GM21390 (cell line): ENCODE measurements at regions not wholly inside any gene's neighbourhood (a gene's known extent, or its start where the extent isn't known, plus 50 kb on each side); places are given as distances from the start of the nearest gene placed in this dataset.

ENCODE experiments used
- ATAC-seq: cut with Tn5 transposase; IDR thresholded peaks from one replicate; pipeline ENCODE4 v1.9.1; 2021; ENCODE audit not compliant: unreplicated experiment

DNA sequence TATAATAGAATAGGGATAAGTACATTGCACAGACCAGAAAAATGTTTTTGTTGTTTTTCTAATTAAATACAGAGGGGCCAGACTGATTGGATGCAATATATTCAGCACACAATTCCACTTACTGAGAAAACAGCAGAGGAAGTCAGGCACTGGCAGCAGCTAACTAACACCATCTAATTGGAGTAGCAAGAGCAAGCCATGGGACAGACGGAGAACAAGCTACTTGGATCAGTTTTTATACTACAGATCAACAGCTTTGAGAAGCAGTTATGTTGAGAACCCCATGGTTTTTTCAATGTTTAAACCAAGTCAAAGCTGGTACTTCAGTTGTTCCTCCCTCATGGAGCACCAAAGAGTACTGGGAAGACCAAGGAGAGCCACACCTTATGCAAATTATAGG, 1249.4 kb downstream of the LRFN5 start:
- ATAC-seq: no peak

DNA sequence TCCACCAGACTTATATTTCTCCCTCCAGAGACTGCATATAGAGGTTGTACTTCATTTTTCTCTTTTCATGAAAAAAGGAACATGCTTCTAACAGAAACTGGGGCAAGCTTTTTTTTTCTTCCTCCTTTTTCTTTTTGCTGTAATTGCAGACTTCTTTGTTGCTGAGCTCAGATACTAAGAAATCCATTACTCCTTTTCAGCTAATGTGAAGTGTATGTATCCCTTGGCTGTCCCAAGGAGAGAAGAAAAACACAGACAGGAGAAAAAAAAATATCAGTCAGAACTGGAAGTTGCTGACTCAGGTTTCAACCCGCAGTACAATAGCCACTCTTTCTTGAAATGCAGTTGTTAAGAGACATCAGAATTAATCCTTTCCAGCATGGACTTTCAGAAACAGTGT, 1248.4 kb downstream of the LRFN5 start:
- no peak for ATAC-seq

DNA sequence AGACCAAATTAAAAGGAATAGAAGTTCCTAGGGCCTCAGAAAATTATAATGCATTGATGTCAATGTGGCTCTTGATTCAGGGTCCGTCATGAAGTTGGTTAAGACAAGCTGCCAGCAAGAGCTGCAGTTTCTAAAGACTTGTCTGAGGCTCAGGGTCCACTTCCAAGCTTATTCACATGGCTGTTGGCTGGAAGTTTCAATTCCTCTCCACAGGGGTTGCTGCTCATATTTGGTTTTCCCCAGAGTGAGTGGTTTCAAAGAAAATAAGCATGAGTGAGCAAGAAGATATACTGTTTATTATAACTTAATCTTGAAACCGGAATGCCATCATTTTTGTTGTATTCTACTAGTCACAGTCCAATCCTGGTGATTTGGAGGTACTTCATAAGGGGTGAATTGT, 1247.4 kb downstream of the LRFN5 start:
- ATAC-seq: no peak

DNA sequence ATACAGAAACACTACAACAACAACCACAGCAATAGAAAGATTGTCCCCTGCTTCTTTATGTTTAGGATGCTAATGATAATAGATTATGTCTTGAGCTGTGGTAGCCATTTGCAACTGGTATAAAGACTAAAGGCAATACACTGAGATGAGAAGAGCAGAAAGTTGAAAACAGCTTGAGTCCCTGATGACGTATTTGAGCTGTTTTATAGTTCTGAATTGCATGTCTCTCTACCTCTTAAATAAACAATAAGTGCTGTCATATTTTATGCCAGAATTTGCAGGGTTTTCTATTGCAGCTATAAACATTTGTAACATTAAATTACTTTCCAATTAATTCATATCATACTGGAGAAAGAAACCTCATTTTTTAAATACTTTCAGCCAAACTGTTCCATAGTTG, 1242.0 kb downstream of the LRFN5 start:
- no peak for ATAC-seq

DNA sequence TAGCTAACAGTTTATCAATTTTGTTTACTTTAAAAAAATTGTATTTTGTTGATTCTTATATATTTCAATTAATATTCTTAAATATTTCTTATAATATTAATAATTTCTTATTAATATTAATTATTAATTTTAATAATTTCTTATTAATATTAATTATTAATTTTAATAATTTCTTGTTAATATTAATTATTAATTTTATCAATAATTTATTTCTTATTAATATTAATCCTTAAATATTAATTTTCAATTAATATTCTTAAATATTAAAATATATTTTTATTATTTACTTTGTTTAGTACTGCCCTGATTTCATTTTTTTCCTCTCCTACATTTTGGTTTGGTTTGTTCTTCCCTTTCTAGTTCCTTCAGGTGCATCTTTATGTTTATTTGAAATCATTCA, 1208.1 kb downstream of the LRFN5 start:
- ATAC-seq: no peak

DNA sequence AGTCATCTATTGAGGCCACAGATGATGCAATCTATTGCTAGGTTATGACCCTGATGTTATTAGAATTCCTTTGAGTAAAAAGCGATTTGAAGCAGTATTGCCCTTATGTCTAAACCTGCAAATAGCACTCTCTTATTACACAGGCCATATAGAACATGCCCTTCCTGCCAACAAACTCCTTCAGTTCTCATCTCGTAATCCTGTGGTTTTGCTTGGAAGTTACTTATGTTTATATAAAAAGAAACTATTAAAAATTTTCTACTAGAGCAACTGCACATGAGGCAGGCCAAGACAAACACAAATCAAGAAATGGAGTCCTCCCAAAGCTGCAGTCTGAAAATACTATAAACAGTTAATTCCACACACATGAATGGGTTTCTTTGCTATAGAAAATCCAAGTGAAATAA, 1200.2 kb downstream of the LRFN5 start:
- ATAC-seq: no peak

DNA sequence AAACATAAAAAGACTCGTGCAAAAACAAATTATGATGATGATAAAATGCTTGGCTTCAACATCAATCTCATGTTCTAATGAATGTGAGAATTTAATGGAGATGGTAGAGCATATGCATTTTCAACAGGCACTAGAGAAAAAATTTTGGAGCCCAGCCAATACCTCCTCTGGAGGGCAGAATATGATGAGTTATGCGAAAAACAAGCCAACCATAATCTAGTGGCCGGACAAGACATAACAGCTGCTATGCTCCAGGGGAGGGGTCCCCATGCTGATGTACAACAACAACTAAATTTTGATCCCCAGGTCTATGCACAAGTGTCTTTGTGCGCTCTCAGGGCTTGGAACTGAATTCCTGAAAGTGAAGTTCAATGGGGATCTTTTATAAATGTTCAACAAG, 1197.5 kb downstream of the LRFN5 start:
- no peak for ATAC-seq

DNA sequence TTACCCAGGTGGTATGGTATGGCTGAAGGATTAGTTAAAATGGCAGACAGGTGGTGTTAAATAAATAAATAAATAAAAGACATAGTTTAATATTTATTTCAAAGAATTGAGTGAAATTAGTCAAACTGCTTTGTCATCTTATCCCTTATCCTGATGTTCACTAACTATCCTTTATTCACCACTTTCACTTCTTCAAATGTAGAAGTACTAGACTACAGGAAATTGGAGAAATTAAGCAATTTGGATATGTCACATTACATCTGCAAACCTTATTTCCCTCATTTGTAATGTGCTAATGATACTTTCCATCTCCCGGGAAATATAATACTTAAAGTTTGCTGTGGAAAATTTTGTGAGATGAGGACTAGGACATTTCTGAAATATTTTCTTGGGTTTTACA, 1195.7 kb downstream of the LRFN5 start:
- ATAC-seq: no peak

DNA sequence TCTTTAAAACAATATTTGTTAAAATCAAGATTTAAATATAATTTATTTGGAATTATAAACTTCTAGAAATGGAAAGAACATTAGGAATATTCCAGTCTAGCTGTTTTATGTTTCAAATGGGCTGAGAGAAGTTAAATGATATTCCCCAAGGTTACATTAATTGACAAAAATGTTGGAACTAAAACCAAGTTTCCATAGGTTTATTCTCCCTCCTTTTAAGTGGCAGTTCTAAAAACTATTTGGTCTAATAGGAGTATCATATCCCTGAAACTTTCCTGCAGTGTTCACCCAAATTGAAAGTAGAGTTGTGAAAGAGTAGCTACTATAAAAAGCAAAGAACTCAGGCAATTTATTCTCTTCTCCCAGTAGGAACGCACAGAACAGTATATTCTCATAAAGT, 1185.5 kb downstream of the LRFN5 start:
- no peak for ATAC-seq

DNA sequence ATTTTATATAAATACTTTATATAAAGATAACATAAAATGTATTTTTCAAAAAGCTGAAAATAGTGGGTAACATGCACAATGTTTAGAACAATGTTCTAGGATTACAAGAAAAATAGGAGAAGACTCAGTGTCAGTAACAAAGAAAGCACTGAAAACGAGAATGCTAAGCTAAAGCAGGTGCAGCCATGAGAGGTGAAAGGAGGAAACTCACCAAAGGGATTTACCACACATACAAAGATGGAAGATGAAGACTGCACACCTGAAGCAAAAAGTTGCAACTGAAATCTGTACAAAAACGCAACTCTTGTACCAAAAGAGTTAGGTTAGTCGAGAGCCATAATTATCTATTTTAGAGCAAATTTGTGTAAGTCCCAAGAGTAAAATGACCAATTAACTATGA, 1176.1 kb downstream of the LRFN5 start:
- ATAC-seq: no peak

DNA sequence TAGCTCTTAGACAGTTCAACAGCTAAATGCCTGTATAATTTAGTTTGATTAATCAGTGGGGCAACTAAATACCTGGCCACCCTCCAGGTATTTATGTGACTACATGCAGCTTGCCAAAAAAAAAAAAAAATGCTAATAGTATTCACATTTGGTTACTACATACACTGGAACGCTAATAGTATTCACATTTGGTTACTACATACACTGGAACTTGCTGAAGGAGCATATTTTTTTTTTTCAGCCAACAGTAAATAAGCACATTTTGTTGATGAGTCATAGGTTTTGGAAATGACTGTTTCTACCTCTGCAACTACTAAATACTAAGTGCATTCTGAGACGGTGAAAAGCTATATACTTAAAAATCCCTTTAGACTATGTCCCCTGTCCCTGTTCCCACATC, 1172.3 kb downstream of the LRFN5 start:
- ATAC-seq: no peak

DNA sequence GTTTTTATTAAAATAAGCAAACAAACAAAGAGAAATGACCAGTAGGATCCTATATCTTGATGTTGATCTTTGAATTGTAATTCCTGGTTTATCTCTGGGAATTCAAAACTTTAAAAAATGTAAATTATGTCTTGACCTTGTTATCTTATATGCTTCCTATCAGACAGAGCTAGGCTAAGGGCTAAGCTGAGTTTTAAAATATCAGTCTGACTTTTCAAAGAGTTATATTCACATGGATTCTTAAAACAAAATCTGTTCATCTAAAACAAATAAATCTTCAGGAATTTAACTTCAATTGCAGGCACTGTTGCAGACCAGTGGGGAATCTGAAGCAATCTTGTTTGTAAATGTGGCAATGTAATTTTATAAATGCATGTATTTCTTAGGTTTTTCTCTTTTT, 1144.1 kb downstream of the LRFN5 start:
- ATAC-seq: no peak

DNA sequence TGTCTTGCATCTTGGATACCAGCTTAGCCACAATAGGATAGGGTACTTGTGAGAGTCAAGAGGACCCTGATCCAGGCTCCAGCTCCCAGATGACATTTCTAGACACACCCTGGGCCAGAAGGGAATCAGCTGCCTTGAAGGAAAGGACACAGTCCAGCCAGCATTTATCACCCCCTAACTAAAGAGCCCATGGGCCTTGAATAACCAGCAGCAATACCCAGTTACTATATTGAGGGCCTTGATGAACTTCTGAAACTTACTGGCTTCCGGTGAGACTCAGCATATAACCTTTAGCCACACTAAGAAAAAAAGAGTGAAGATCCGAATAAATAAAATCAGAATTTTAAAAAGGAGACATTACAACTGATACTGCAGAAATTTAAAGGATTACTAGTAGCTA, 1135.4 kb downstream of the LRFN5 start:
- ATAC-seq: no peak

DNA sequence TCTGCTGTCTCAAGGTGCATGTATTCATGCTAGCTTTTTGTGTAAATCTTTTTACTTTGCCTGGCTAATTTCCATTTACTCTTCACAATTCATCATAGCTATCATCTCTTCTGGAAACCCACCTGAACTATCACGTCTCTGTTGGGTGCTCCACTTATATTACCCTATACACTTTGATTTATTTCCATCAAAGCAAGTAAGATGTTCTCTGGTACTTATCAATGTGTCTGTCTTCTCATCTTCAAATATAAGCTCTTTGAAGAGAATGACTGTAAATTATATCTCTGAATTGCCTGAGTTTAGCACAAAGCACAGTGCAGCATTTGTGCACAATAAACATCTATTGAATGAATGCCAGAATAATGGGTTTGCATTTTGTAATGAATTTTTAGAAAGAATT, 1129.7 kb downstream of the LRFN5 start:
- ATAC-seq: no peak

DNA sequence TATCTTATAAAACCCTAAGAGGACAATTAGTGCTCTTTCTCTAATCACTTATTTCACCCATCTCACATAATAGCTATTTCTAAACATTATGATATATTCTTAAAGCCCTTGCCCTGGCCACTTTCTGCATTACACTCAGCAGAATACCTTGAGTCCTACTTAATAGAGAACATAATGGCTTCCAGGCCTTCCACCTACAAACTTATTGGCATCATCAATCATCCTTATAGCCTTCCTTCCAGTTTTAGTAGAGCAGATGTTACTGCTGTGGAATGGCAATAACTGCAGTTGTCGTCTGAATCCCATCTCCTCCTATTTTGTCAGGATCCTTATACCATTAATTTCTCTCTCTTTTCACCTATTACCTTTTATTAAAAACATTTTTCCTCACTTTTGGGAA, 1127.4 kb downstream of the LRFN5 start:
- ATAC-seq: no peak

DNA sequence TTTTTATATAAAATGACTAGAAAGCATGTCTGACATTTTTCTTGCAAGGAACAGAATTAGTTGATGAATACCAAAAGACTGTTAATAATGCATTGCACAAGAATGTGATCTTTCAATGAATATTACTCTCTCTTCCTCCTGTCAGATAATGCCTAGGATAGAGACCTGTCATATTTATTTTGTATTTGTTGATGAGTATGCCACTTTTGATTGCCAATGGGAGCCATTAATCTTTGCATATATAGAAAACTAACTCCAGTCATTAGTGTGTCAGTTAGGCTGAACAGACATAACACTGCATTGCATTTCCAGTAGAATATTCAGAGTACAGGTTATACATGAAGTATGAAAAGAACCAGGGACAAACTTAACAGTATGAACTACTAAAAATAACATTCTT, 1125.3 kb downstream of the LRFN5 start:
- ATAC-seq: no peak

DNA sequence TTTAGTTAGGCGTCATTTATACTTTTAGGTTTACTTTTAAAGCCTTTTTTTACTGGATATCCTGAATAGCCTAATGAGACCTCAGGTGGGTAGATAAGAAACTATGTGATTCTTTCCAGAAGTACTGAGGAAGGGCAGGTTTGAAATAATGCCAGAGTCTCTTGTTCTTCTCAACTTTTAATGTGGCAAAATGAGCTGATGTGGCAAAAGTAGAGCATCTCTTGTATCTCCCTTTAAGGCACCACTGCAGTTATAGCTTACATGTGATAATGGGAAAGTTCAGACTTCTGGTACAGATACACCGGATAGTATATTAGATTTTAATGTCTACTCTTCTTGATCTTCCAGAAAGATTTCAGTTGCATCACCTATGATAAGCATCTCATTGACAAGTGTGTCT, 1124.8 kb downstream of the LRFN5 start:
- no peak for ATAC-seq

DNA sequence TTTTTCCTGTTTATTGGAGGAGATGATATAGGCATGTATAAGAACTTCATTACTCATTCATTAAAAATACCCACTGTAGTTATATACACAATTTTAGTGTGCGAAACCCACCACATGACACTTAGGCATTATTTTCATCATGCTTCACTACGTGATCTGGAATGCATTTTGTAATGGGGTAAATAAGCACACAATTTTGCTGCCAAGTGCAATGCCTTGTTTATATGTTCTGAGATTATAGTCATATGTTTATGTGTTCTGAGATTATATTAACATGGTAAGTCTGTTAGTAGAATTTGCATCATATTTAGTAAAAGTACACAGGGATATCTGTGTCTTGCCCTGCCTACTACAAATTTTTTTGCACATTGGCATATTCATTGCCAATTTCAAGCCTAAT, 1123.0 kb downstream of the LRFN5 start:
- ATAC-seq: no peak

DNA sequence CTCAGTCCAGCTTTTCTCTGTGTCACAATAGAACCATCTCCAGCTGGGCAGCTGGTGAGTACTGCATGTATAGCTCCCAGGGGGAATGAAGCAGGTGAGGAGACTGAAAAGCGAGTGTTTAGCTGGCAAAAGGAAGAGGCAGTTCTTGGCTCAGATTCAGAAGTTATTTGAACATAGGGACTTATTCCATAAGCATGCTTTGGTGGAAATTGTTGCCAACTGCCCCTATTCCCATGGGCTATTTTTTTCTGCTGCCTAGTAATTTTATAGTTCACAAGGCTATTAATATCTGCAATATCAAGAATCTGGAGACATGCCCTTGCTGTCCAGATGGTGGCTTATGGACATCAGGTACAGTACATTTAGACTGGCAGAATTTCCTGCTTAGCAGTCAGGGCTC, 1112.7 kb downstream of the LRFN5 start:
- ATAC-seq: no peak

DNA sequence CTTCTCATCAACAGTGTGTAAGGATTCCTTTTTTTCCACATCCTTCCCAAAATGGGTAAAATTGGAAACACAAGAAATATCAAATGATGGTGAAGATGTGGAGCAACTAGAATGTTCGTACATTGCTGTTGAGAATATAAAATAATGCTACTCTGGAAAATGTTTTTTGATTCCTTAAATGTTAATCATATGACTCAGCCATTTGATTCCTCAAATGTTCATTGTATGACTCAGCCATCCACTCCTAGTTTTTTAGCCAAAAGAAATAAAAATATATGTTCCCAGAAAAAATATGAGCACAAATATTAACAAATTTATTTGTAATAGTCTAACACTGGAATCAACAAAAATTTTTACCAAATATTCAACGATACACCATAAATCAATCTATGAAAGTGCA, 1108.6 kb downstream of the LRFN5 start:
- ATAC-seq: no peak

DNA sequence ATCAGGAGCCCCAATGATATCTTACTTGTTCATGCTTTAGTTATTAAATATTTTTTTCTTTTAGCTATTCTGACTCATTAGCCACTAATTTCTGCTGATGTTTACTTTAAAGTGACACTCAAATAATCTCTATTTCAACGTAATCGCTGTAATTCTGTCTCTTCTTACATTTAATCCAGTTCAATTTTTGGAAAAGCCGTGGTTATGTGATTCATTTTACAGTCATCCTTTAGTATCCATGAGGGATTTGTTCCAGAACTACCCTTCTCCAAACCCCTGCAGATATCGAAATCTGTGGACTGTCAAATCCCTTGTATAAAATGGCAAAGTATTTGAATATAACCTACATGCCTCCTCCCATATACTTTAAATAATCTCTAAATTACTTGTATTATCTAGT, 1103.4 kb downstream of the LRFN5 start:
- no peak for ATAC-seq

DNA sequence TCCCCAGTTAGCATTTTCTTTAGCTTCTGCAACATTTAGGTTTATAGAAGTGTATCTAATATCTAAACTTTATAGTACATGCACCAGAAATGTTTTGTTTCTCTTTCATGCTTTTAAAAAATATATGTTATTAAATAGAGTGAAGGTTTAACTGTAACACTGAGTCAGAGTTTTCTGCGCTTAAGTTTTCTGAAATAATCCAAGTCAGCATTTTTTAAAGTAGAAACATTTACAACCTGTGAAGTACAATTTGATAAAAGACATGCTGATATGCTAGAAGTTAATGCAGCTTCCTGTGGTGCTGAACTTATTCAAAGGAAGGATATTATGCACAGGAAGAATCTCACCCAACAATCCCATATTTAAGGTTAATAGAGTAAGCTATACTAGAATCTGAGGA, 1096.8 kb downstream of the LRFN5 start:
- no peak for ATAC-seq

DNA sequence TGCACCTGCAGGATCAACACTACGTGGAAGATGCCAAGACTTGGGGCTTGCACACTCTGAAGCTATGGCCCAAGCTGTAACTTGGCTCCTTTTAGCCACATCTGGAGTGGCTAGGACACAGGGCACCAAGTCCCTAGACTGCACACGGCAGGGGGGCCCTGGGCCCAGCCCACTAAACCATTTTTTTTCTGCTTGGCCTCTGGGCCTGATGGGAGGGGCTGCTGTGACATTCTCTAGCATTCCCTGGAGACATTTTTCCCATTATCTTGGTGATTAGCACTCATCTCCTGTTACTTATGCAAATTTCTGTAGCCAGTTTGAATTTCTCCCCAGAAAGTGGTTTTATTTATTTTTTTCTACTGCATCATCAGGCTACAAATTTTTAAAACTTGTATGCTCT, 1080.7 kb downstream of the LRFN5 start:
- no peak for ATAC-seq

DNA sequence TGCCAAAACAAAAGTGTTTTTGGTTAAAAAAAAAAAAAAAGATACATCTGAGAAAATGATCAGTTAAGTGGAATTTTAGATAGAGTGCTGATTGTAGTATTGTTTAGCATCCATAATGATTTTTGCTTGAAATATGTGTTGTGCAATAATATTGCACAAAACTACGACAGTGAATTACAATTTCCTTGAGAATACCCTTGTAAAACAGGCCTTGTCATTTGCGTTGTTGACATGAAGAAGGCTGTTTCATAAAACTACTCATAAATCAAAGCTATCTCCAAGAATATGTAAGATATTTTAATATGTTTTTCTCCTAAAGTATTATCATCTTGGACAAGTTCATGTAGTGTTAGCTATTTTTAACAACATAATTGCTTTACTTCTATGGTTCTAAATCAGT, 1077.0 kb downstream of the LRFN5 start:
- ATAC-seq: no peak
